ENCODE measurements at regions not wholly inside any gene's neighbourhood (a gene's known extent, or its start where the extent isn't known, plus 50 kb on each side); places are given as distances from the start of the nearest gene placed in this dataset.

DNA sequence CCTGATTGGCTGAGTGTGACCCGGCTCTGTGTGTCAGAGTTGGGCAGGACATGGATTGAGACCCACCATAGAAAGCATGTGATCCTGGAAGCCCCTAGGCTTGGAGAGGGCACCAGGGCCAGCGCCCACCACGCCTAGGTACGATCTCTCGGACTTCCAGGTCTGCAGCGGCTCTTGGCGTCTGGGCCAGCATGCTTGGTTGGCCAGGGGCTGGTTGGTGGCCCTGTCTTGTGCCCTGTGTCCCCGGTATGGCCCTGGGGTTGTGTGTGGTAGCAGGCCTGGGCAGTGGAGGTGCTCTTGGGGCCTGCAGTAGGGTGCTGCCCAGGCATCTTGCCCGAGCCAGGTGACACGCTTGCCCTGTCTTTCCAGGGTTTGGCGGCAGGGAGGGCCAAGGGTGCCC lies 210.6 kb downstream of the UBE3A start:
- Histone ChIP-seq H3K9me3 (ENCODE audit: control insufficient read depth, low read length) (no peaks in the 10 kb centered on the region), H3K27me3 (replicated peaks; ENCODE audit: control insufficient read depth, insufficient read depth, low read length) (no peaks in the 10 kb centered on the region), H3K36me3 (ENCODE audit: control insufficient read depth, insufficient read depth, low read length, severe bottlenecking) (no peaks in the 10 kb centered on the region), H3K4me1 (ENCODE audit: control insufficient read depth, insufficient read depth, low read length) (no peaks in the 10 kb centered on the region), H3K4me3 (ENCODE audit: low read length) (no peak overlapping the region), H3K9ac (ENCODE audit: low read length) (no peak overlapping the region)
- no peak for DNase-seq (ENCODE audit: low read depth)

DNA sequence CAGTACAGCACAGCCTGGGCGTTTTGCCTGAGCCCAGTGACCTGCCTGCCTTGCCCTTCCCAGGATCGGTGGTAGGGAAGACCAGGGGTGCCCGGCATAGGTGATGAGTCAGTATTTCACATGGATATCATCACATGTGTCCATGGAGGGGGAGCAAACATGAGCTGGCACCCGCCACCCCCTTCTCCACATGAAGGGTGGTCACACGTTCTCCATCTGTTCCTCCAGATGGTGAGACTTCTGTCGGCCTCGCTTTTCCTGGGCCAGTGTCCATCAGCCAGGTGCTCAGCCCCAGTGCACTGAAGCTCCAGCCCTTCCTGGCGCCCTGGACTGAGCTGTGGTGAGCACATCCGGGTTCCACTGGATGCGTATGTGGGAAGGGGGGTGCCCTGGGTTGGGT lies 208.4 kb downstream of the UBE3A start:
- H3K9ac ChIP-seq (ENCODE audit: low read length), result no peak overlapping the region
- H3K4me1 ChIP-seq (ENCODE audit: control insufficient read depth, insufficient read depth, low read length), result no peaks in the 10 kb centered on the region
- no peaks in the 10 kb centered on the region for H3K27me3 ChIP-seq (replicated peaks; ENCODE audit: control insufficient read depth, insufficient read depth, low read length)
- no peaks in the 10 kb centered on the region for H3K36me3 ChIP-seq (ENCODE audit: control insufficient read depth, insufficient read depth, low read length, severe bottlenecking)
- no peak for DNase-seq (ENCODE audit: low read depth)
- H3K9me3 ChIP-seq (ENCODE audit: control insufficient read depth, low read length), result no peaks in the 10 kb centered on the region
- H3K4me3 ChIP-seq (ENCODE audit: low read length), result no peak overlapping the region

DNA sequence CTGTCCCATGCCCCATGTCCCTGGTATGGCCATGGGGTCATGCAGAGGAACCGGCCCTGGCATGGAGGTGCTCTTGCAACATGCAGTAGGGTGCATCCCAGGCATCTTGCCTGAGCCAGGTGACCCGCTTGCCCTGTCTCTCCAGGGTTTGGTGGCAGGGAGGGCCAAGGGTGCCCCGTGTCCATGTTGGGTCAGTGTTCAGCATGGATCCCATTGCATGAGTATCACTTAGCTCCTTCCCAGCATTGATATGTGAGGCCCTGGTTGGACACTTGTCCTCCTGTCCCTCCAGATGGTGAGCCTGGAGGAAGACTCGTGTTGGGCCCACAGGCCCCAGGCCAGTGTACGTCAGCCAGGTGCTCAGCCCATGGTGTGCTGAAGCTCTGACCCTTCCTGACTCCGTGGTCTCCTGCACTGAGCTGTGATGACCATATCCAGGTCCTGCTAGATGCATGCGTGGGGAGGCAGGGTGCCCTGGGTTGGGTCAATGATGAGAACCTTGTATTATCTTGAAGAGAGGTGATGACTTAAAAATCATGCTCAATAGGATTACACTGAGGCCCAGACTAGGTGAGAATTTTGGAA lies 205.0 kb downstream of the UBE3A start:
- Histone ChIP-seq H3K4me3 (ENCODE audit: low read length) (no peak overlapping the region), H3K4me1 (ENCODE audit: control insufficient read depth, insufficient read depth, low read length) (no peaks in the 10 kb centered on the region), H3K9ac (ENCODE audit: low read length) (no peak overlapping the region), H3K27me3 (replicated peaks; ENCODE audit: control insufficient read depth, insufficient read depth, low read length) (no peaks in the 10 kb centered on the region), H3K36me3 (ENCODE audit: control insufficient read depth, insufficient read depth, low read length, severe bottlenecking) (no peaks in the 10 kb centered on the region), H3K9me3 (ENCODE audit: control insufficient read depth, low read length) (no peaks in the 10 kb centered on the region)
- DNase-seq (ENCODE audit: low read depth), result no peak

DNA sequence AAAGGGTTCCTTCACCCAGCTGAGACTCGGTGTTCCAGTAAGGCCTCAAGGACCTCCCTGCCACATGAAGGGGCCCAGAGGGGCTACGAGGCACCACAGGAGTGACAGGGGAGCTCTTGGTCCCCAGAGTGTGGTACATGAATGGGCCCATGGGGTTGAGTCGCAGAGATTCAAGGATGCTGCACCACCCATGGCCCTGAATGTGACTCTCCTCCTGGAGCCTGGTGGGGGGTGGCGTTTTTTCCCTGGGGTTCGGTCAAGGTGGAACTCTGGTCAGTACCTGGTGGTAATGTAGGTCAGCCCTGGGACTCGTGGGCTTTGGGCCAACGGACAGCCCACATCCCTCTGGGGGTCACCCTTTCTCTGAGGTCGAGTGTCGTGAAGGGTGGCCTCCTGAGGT lies 204.0 kb downstream of the UBE3A start:
- no peaks in the 10 kb centered on the region for H3K4me1 ChIP-seq (ENCODE audit: control insufficient read depth, insufficient read depth, low read length)
- no peak for DNase-seq (ENCODE audit: low read depth)
- no peak overlapping the region for H3K4me3 ChIP-seq (ENCODE audit: low read length)
- no peaks in the 10 kb centered on the region for H3K9me3 ChIP-seq (ENCODE audit: control insufficient read depth, low read length)
- H3K27me3 ChIP-seq (replicated peaks; ENCODE audit: control insufficient read depth, insufficient read depth, low read length), result no peaks in the 10 kb centered on the region
- H3K9ac ChIP-seq (ENCODE audit: low read length), result no peak overlapping the region
- no peaks in the 10 kb centered on the region for H3K36me3 ChIP-seq (ENCODE audit: control insufficient read depth, insufficient read depth, low read length, severe bottlenecking)

DNA sequence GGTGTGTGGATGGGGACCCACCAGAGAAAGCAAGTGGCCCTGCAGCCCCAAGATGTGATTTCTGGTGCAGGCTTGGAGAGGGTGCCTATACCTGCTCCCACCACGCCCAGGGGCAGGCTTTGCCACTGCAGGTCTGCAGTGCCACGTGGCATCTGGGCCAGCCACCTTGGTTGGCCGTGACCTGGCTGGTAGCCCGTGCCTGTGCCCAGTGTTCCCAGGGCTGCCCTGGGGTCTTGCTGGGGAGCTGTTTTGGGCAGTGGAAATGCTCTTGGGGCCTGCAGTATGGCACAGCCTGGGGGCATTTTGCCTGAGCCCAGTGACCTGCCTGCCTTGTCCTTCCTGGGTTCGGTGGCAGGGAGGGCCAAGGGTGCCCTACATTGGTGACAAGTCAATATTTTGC lies 203.4 kb downstream of the UBE3A start:
- H3K27me3 ChIP-seq (replicated peaks; ENCODE audit: control insufficient read depth, insufficient read depth, low read length), result no peaks in the 10 kb centered on the region
- H3K4me3 ChIP-seq (ENCODE audit: low read length), result no peak overlapping the region
- no peaks in the 10 kb centered on the region for H3K4me1 ChIP-seq (ENCODE audit: control insufficient read depth, insufficient read depth, low read length)
- H3K9ac ChIP-seq (ENCODE audit: low read length), result no peak overlapping the region
- DNase-seq (ENCODE audit: low read depth), result no peak
- no peaks in the 10 kb centered on the region for H3K9me3 ChIP-seq (ENCODE audit: control insufficient read depth, low read length)
- H3K36me3 ChIP-seq (ENCODE audit: control insufficient read depth, insufficient read depth, low read length, severe bottlenecking), result no peaks in the 10 kb centered on the region

DNA sequence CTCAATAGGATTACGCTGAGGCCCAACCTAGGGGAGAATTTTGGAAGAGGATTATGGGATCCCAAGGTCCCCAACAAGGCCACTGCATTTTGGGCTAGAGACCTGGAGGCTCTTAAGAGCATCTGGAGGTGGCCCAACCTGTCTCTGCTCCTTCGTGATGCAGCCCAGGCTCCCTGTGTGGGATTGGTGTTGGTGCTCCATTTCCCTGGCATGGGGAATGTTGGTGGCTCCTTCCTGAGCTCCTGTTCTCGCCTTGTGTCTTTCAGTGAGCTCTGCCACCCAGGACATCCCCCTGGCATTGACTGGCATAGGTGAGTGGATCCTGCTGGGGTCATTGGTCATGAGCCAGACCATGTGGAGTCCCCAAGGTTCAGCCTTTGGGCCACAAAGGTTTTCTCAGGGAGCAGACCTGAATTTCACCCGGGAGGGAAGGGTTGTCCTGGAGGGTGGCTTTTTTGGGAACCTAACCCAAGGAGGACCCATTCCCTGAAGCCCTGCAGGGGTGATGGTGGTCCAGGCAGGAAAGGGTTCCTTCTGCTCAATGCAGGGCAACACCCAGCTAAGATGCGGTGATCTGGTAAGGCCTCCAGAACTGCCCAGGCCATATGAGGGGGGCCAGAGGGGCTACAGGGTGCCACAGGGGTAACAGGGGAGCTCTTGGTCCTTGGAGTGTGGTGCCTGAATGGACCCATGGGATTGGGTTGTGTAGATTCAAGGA lies 202.5 kb downstream of the UBE3A start:
- Histone ChIP-seq H3K4me3 (ENCODE audit: low read length) (no peak overlapping the region), H3K4me1 (ENCODE audit: control insufficient read depth, insufficient read depth, low read length) (no peaks in the 10 kb centered on the region), H3K9me3 (ENCODE audit: control insufficient read depth, low read length) (no peaks in the 10 kb centered on the region), H3K9ac (ENCODE audit: low read length) (no peak overlapping the region), H3K27me3 (replicated peaks; ENCODE audit: control insufficient read depth, insufficient read depth, low read length) (no peaks in the 10 kb centered on the region), H3K36me3 (ENCODE audit: control insufficient read depth, insufficient read depth, low read length, severe bottlenecking) (no peaks in the 10 kb centered on the region)
- no peak for DNase-seq (ENCODE audit: low read depth)

DNA sequence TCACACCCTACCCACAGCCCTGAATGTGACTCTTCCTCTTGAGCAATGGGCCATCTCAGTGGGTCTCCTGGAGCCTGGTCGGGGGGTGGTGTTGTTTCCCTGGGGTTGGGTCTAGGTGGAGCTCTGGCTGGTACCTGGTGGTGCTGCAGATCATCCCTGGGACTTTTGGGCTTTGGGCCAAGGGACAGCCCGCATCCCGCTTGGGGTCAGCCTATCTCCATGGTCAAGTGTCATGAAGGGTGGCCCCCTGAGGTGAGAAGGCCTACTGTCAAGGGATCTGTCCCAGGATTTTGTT lies 202.0 kb downstream of the UBE3A start:
- Histone ChIP-seq H3K36me3 (ENCODE audit: control insufficient read depth, insufficient read depth, low read length, severe bottlenecking) (no peaks in the 10 kb centered on the region), H3K4me1 (ENCODE audit: control insufficient read depth, insufficient read depth, low read length) (no peaks in the 10 kb centered on the region), H3K9ac (ENCODE audit: low read length) (no peak overlapping the region), H3K4me3 (ENCODE audit: low read length) (no peak overlapping the region), H3K27me3 (replicated peaks; ENCODE audit: control insufficient read depth, insufficient read depth, low read length) (no peaks in the 10 kb centered on the region), H3K9me3 (ENCODE audit: control insufficient read depth, low read length) (no peaks in the 10 kb centered on the region)
- no peak for DNase-seq (ENCODE audit: low read depth)

DNA sequence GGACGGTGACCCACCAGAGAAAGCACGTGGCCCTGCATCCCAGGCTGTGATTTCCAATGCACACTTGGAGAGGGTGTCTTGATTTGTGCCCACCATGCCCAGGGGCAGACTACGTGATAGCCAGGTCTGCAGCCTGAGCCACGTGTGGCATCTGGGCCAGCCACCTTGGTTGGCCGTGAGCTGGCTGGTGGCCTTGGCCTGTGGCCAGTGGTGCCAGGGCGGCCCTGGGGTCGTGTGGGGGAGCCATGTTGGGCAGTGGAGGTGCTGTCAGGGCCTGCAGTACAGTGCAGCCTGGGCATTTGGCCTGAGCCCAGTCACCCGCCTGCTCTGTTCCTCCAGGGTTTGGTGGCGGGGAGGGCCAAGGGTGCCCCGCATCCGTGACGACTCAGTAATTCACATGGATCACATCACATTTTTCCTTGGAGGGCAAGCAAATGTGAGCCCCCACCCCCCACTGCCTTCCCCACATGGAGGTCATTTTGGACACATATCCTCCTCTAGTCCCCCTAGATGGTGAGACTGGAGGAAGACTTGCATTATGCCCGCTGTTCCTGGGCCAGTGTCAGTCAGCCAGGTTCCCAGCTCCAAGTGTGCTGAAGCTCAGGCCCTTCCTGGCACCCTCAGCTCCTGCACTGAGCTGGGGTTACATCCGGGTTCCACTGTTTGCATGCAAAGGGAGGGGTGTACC lies 201.4 kb downstream of the UBE3A start:
- no peak overlapping the region for H3K4me3 ChIP-seq (ENCODE audit: low read length)
- H3K9me3 ChIP-seq (ENCODE audit: control insufficient read depth, low read length), result no peaks in the 10 kb centered on the region
- no peaks in the 10 kb centered on the region for H3K36me3 ChIP-seq (ENCODE audit: control insufficient read depth, insufficient read depth, low read length, severe bottlenecking)
- DNase-seq (ENCODE audit: low read depth), result no peak
- H3K9ac ChIP-seq (ENCODE audit: low read length), result no peak overlapping the region
- no peaks in the 10 kb centered on the region for H3K4me1 ChIP-seq (ENCODE audit: control insufficient read depth, insufficient read depth, low read length)
- no peaks in the 10 kb centered on the region for H3K27me3 ChIP-seq (replicated peaks; ENCODE audit: control insufficient read depth, insufficient read depth, low read length)

DNA sequence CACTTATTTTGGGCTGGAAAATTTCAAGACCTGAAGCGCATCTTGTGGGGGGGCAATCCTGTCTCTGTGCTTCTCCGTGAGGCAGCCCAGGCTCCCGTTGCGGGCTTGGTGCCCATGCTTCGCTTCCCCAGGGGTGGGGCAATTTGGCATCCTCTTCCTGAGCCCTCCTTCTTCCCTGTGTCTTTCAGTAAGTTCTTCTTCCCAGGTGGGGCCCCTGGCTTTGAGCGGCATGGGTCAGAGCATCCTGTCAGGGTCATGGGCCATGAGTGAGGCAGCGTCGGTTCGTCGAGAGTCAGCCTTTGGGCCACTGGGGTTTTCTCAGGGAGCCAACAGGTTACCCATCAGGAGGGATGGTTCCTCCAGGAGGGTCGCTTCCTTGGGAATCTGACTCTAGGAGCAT lies 200.7 kb downstream of the UBE3A start:
- no peak overlapping the region for H3K4me3 ChIP-seq (ENCODE audit: low read length)
- no peaks in the 10 kb centered on the region for H3K36me3 ChIP-seq (ENCODE audit: control insufficient read depth, insufficient read depth, low read length, severe bottlenecking)
- no peaks in the 10 kb centered on the region for H3K9me3 ChIP-seq (ENCODE audit: control insufficient read depth, low read length)
- H3K27me3 ChIP-seq (replicated peaks; ENCODE audit: control insufficient read depth, insufficient read depth, low read length), result no peaks in the 10 kb centered on the region
- H3K9ac ChIP-seq (ENCODE audit: low read length), result no peak overlapping the region
- H3K4me1 ChIP-seq (ENCODE audit: control insufficient read depth, insufficient read depth, low read length), result no peaks in the 10 kb centered on the region
- DNase-seq (ENCODE audit: low read depth), result no peak

DNA sequence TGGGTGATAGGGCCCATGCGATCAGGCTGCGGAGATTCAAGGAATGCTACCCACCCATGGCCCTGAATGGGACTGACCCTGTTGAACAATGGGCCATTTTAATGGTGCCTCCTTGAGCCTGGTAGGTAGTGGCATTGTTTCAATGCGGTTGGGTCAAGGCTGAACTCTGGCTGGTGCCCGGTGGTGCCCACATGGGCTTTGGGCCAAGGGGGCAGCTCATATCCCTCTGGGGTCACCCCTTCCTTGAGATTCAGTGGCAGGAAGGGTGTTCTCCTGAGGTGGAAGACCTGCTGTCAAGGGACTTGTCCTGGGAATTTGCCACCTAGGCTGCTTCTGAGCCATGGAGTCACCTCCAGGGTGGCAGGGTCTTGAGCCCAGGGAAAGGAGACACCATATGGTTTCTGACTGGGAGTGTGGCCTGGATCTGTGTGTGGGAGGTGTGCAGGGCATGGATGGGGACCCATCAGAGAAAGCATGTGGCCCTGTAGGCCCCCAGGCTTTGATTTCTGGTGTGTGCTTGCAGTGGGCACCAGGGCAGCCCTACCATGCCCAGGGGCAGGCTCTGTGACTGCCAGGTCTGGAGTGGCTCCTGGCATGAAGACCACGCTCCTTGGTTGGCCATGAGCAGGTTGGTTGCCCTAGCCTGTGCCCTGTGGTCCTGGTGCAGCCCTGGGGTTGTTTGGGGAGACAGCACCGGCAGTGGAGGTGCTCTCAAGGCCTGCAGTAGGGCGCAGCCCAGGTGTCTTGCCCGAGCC lies 199.9 kb downstream of the UBE3A start:
- no peaks in the 10 kb centered on the region for H3K4me1 ChIP-seq (ENCODE audit: control insufficient read depth, insufficient read depth, low read length)
- H3K9me3 ChIP-seq (ENCODE audit: control insufficient read depth, low read length), result no peaks in the 10 kb centered on the region
- H3K27me3 ChIP-seq (replicated peaks; ENCODE audit: control insufficient read depth, insufficient read depth, low read length), result no peaks in the 10 kb centered on the region
- H3K4me3 ChIP-seq (ENCODE audit: low read length), result no peak overlapping the region
- DNase-seq (ENCODE audit: low read depth), result no peak
- no peaks in the 10 kb centered on the region for H3K36me3 ChIP-seq (ENCODE audit: control insufficient read depth, insufficient read depth, low read length, severe bottlenecking)
- H3K9ac ChIP-seq (ENCODE audit: low read length), result no peak overlapping the region

DNA sequence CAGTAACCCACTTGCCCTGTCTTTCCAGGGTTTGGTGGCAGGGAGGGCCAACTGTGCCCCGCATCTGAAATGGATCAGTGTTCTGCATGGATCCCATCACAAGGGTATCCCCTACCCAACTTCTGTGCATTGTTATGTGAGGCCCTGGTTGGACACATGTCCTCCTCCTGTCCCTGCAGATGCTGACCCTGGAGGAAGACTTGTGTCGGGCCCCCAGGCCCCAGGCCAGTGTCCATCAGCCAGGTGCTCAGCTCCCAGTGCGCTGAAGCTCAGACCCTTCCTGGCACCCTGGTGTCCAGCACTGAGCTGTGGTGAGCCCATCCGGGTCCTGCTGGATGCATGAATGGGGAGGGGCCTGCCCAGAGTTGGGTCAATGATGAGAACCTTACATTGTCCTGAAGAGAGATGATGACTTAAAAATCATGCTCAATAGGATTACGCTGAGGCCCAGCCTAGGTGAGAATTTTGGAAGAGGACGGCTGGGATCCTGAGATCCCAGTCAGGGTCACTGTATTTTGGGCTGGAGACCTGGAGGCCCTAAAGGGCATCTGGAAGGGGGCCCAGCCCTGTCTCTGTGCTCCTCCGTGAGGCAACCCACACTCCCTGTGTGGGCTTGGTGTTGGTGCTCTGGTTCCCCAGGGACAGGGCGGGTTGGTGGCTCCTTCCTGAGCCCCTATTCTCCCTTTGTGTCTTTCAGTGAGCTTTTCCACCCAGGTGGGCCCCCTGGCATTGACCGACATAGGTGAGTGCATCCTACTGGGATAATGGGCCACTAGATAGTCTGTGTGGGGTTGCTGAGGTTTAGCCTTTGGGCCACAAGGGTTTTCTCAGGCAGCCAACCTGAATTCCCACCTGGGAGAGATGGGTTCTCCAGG lies 199.1 kb downstream of the UBE3A start:
- no peak overlapping the region for H3K9ac ChIP-seq (ENCODE audit: low read length)
- no peaks in the 10 kb centered on the region for H3K9me3 ChIP-seq (ENCODE audit: control insufficient read depth, low read length)
- H3K27me3 ChIP-seq (replicated peaks; ENCODE audit: control insufficient read depth, insufficient read depth, low read length), result no peaks in the 10 kb centered on the region
- no peaks in the 10 kb centered on the region for H3K4me1 ChIP-seq (ENCODE audit: control insufficient read depth, insufficient read depth, low read length)
- no peak overlapping the region for H3K4me3 ChIP-seq (ENCODE audit: low read length)
- H3K36me3 ChIP-seq (ENCODE audit: control insufficient read depth, insufficient read depth, low read length, severe bottlenecking), result no peaks in the 10 kb centered on the region
- no peak for DNase-seq (ENCODE audit: low read depth)
